GM12874 (cell line): ENCODE measurements at regions not wholly inside any gene's neighbourhood (a gene's known extent, or its start where the extent isn't known, plus 50 kb on each side); places are given as distances from the start of the nearest gene placed in this dataset.

Source experiments
- CTCF ChIP-seq: IDR thresholded peaks from 2 replicates; pipeline ENCODE4 v1.5.1; 2011; ENCODE audit warnings: low read depth, mild to moderate bottlenecking, control low read depth, low read length, moderate library complexity; ENCODE audit not compliant: insufficient read depth

DNA sequence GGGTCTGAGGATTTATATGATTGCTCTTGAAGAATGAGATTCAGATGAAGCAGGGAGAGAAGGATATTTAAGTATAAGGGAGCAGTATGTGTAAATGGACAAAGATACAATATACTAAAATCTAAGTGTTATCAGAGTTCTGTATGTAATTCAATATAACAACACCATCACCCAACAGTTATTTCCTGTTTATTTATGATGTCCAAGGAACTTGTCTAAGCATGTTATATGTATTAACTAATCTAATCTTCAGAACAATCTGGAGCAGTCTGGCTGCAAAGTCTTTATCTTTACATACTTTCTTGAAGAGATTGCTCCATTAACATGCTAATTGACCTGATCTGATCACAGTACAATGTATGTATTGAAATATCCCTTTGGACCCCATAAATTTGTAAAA lies 203.8 kb upstream of the WDFY3 start:
- TF ChIP-seq CTCF, result no peak

DNA sequence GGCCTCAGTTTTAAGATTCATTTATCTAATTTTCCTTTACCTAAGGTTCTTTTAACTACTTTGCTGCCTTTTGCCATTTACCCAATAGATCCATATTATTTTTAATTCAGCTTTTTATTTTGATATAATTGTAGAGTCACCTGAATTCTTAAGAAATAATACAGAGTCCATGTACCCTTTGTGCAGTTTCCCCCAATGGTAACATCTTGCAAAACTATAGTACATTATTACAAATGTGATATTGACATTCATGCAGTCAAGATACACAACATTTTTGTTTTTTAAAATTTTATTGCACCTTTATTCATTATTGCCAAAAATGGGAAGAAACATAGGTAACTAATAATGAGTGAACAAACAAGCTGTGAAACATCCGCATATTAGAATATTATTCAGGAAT lies 208.7 kb upstream of the WDFY3 start:
- no peak for TF ChIP-seq CTCF

- no peak for TF ChIP-seq CTCF
Observed at GRCh38 chr4:85177092-85177491, 210.6 kb upstream of the WDFY3 start.

- TF ChIP-seq CTCF, result no peak
Observed at GRCh38 chr4:85177679-85178078, 211.2 kb upstream of the WDFY3 start.

- TF ChIP-seq CTCF, result no peak
Observed at GRCh38 chr4:85180533-85180932, 214.0 kb upstream of the WDFY3 start.

DNA sequence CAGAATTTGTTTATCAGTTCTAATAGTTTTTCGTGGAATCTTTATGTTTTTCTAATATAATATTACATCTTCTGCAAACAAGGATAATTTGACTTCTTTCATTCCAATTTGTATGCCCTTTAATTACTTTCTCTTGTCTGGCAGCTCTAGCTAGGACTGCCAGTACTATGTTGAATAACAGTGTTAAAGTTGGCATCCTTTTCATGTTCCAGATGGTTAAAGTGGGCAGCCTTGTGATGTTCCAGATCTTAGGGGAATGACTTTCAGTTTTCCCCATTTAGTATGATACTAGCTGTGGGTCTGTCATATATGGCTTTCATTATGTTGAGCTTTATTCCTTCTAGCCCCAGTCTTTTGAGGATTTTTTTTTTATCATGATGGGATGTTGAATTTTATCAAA lies 220.6 kb upstream of the WDFY3 start:
- TF ChIP-seq CTCF, result no peak

GRCh38 chr4:85200106-85200505 lies 233.6 kb upstream of the WDFY3 start:
- no peak for TF ChIP-seq CTCF

DNA sequence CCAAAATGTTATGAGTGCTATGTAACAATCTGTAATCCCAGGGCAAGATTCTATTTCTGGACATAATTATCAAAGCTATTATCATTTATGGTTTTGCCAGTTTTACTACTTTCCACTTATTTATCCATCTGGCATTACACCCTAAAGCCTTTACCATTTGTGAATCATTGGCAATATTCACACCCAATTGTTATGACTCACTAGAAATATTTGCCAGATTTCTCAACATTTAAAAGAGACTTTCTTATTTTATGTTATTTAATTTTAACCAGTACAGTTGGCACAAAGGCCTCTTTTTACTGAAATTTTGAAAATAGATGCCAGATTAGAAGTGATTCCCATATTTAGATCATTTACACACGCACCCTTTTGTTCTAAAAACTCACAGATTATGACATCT lies 242.7 kb upstream of the WDFY3 start:
- TF ChIP-seq CTCF, result no peak
